ENCODE measurements at regions not wholly inside any gene's neighbourhood (a gene's known extent, or its start where the extent isn't known, plus 50 kb on each side); places are given as distances from the start of the nearest gene placed in this dataset.

- no peaks in the 10 kb centered on the region for H3K4me1 Mint-ChIP-seq
- no peak for ATAC-seq
- intact Hi-C loops (cut with DNase I, micrococcal nuclease), result no loop called here
- DNase-seq, result no peak
- ChIA-PET CTCF (no interaction called here), POLR2A (no interaction called here)
- no peaks in the 10 kb centered on the region for H3K36me3 Mint-ChIP-seq (ENCODE audit: low read depth)
- no peaks in the 10 kb centered on the region for H3K27me3 Mint-ChIP-seq
- H3K4me3 Mint-ChIP-seq, result no peak overlapping the region
- peaks cover 4% of the 10 kb centered on the region for H3K9me3 Mint-ChIP-seq (ENCODE audit: low read depth)
- no peak overlapping the region for H3K27ac Mint-ChIP-seq
Measured at GRCh38 chr17:71320009-71320796, 800.6 kb upstream of the SOX9 start.

GRCh38 chr17:71325117-71325516, 795.7 kb upstream of the SOX9 start:
- H3K9me3 Mint-ChIP-seq (ENCODE audit: low read depth), result peaks cover 7% of the 10 kb centered on the region
- no peaks in the 10 kb centered on the region for H3K4me1 Mint-ChIP-seq
- peaks cover 2% of the 10 kb centered on the region for H3K27me3 Mint-ChIP-seq
- intact Hi-C loops (cut with DNase I, micrococcal nuclease), result no loop called here
- ATAC-seq (no peak), DNase-seq (no peak)
- POLR2A ChIA-PET, result no interaction called here
- CTCF ChIA-PET, result no interaction called here
- H3K36me3 Mint-ChIP-seq (ENCODE audit: low read depth), result no peaks in the 10 kb centered on the region
- no peak overlapping the region for H3K27ac Mint-ChIP-seq
- no peak overlapping the region for H3K4me3 Mint-ChIP-seq

- no peaks in the 10 kb centered on the region for H3K36me3 Mint-ChIP-seq (ENCODE audit: low read depth)
- ChIA-PET POLR2A (no interaction called here), CTCF (no interaction called here)
- H3K4me1 Mint-ChIP-seq, result no peaks in the 10 kb centered on the region
- DNase-seq, result no peak
- H3K4me3 Mint-ChIP-seq, result no peak overlapping the region
- H3K27me3 Mint-ChIP-seq, result peaks cover 2% of the 10 kb centered on the region
- intact Hi-C loops (cut with DNase I, micrococcal nuclease), result no loop called here
- no peak overlapping the region for H3K27ac Mint-ChIP-seq
- peaks cover 5% of the 10 kb centered on the region for H3K9me3 Mint-ChIP-seq (ENCODE audit: low read depth)
- ATAC-seq, result no peak
Measured at GRCh38 chr17:71325886-71326285, 794.9 kb upstream of the SOX9 start.

DNA sequence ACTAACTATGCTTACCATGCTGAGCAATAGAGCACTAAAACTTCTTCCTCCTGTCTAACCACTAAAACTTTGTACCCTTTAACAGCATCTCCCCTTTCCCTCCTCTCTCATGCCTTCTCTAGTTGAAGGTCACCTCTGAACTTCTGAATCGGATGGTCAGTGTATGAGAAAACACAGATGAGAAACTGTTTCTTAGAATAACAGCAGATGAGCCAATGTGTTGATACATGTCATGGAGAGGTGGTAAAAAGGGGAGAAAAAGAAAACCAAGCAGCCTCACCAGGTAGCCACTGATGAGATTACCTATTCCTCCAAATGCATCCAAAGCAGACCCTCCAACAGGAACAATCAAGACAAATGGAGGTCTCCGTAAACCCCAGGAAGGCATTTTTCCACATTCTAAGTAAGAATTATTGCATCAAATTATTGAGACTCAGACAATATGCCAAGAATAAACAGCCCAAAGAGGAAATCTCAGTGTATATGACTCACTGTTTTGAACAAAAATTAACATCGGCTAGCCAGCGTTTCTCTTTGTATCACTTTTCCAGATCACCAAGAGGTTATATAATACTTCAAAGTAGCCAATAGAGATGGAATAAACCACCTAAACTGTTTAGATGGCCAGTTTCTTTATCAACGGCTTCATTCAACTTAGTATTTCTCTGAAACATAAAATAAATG, 793.3 kb upstream of the SOX9 start:
- CTCF ChIA-PET, result interaction anchor here (0.6 kb wide), 1 partner anchor 17 kb away, joined by 3 read pairs; no protein-coding TSS in a partner anchor
- H3K27me3 Mint-ChIP-seq, result peaks cover 2% of the 10 kb centered on the region
- intact Hi-C loops (cut with DNase I, micrococcal nuclease), result no loop called here
- POLR2A ChIA-PET, result no interaction called here
- H3K27ac Mint-ChIP-seq, result no peak overlapping the region
- no peaks in the 10 kb centered on the region for H3K4me1 Mint-ChIP-seq
- no peak for DNase-seq
- no peak overlapping the region for H3K4me3 Mint-ChIP-seq
- no peaks in the 10 kb centered on the region for H3K36me3 Mint-ChIP-seq (ENCODE audit: low read depth)
- peaks cover 3% of the 10 kb centered on the region for H3K9me3 Mint-ChIP-seq (ENCODE audit: low read depth)
- no peak for ATAC-seq

- no peaks in the 10 kb centered on the region for H3K36me3 Mint-ChIP-seq (ENCODE audit: low read depth)
- DNase-seq, result no peak
- ChIA-PET POLR2A (no interaction called here), CTCF (no interaction called here)
- H3K4me1 Mint-ChIP-seq, result no peaks in the 10 kb centered on the region
- no peak overlapping the region for H3K4me3 Mint-ChIP-seq
- no peak overlapping the region for H3K27ac Mint-ChIP-seq
- no peak for ATAC-seq
- intact Hi-C loops (cut with DNase I, micrococcal nuclease), result no loop called here
- H3K9me3 Mint-ChIP-seq (ENCODE audit: low read depth), result peaks cover 3% of the 10 kb centered on the region
- H3K27me3 Mint-ChIP-seq, result peaks cover 2% of the 10 kb centered on the region
Measured at GRCh38 chr17:71329310-71330098, 791.3 kb upstream of the SOX9 start.

- peaks cover 3% of the 10 kb centered on the region for H3K9me3 Mint-ChIP-seq (ENCODE audit: low read depth)
- ATAC-seq, result no peak
- no peak overlapping the region for H3K27ac Mint-ChIP-seq
- H3K4me3 Mint-ChIP-seq, result no peak overlapping the region
- no peak for DNase-seq
- H3K36me3 Mint-ChIP-seq (ENCODE audit: low read depth), result no peaks in the 10 kb centered on the region
- ChIA-PET POLR2A (no interaction called here), CTCF (no interaction called here)
- intact Hi-C loops (cut with DNase I, micrococcal nuclease), result no loop called here
- H3K27me3 Mint-ChIP-seq, result peaks cover 2% of the 10 kb centered on the region
- no peaks in the 10 kb centered on the region for H3K4me1 Mint-ChIP-seq
Measured at GRCh38 chr17:71330099-71330375, 790.8 kb upstream of the SOX9 start.

DNA sequence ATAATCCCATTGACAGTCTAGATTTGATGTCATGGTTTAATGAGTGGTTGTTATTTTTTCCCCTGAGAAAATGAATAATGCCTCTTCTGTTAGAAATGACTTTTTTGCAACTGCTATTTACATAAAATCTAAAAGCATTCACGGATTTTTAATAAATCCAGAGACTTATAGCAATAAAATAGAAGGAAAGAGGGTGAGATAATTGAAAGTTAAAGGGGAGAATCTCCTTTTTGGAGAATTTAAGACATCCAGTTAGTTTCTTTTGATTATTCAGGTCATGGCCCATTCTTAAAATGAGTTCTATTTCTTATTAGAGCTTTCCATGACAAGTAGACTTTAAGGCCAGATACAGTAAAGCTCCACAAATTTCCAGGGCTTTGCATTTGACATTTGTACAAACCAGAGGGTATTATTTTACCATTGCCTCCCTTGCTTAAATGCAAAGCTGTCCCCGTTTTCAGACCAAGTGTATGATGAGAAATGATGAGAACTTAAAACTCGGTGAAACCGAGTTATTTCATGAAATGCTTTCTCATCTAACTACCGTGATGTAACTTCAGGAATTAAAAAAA, 789.0 kb upstream of the SOX9 start:
- CTCF ChIA-PET, result no interaction called here
- H3K27me3 Mint-ChIP-seq, result peaks cover 2% of the 10 kb centered on the region
- H3K27ac Mint-ChIP-seq, result no peak overlapping the region
- intact Hi-C loops (cut with DNase I, micrococcal nuclease), result no loop called here
- peaks cover 3% of the 10 kb centered on the region for H3K9me3 Mint-ChIP-seq (ENCODE audit: low read depth)
- ATAC-seq, result no peak
- POLR2A ChIA-PET, result no interaction called here
- no peak for DNase-seq
- H3K36me3 Mint-ChIP-seq (ENCODE audit: low read depth), result no peaks in the 10 kb centered on the region
- H3K4me3 Mint-ChIP-seq, result no peak overlapping the region
- H3K4me1 Mint-ChIP-seq, result no peaks in the 10 kb centered on the region

GRCh38 chr17:71334048-71334751, 786.6 kb upstream of the SOX9 start:
- CTCF ChIA-PET, result no interaction called here
- DNase-seq (no peak), ATAC-seq (no peak)
- no peak overlapping the region for H3K27ac Mint-ChIP-seq
- H3K27me3 Mint-ChIP-seq, result no peaks in the 10 kb centered on the region
- H3K36me3 Mint-ChIP-seq (ENCODE audit: low read depth), result no peaks in the 10 kb centered on the region
- H3K9me3 Mint-ChIP-seq (ENCODE audit: low read depth), result no peaks in the 10 kb centered on the region
- intact Hi-C loops (cut with DNase I, micrococcal nuclease), result no loop called here
- no peaks in the 10 kb centered on the region for H3K4me1 Mint-ChIP-seq
- no peak overlapping the region for H3K4me3 Mint-ChIP-seq
- POLR2A ChIA-PET, result no interaction called here

DNA sequence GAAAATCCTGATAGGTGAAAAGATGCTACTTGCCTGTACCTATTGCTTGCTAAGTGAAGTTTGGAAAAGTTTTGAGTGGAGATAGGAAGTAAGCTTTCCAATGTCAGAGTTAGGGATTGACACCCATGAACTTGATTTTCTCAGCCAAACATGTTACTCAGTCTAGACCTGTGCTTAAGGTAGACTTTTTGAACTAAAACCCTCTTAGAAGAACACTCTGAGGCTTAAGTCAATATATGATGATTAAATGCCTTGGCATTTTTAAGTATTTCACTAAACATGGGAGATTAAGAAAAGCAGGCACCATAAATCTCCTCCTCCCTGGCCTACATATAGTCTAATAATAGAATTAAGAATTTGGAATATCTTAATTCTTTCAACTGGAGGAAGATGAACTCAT, 785.6 kb upstream of the SOX9 start:
- H3K4me1 Mint-ChIP-seq, result no peaks in the 10 kb centered on the region
- no peaks in the 10 kb centered on the region for H3K9me3 Mint-ChIP-seq (ENCODE audit: low read depth)
- CTCF ChIA-PET, result no interaction called here
- H3K27me3 Mint-ChIP-seq, result no peaks in the 10 kb centered on the region
- DNase-seq, result no peak
- H3K27ac Mint-ChIP-seq, result no peak overlapping the region
- intact Hi-C loops (cut with DNase I, micrococcal nuclease), result no loop called here
- POLR2A ChIA-PET, result no interaction called here
- no peak for ATAC-seq
- no peaks in the 10 kb centered on the region for H3K36me3 Mint-ChIP-seq (ENCODE audit: low read depth)
- no peak overlapping the region for H3K4me3 Mint-ChIP-seq

DNA sequence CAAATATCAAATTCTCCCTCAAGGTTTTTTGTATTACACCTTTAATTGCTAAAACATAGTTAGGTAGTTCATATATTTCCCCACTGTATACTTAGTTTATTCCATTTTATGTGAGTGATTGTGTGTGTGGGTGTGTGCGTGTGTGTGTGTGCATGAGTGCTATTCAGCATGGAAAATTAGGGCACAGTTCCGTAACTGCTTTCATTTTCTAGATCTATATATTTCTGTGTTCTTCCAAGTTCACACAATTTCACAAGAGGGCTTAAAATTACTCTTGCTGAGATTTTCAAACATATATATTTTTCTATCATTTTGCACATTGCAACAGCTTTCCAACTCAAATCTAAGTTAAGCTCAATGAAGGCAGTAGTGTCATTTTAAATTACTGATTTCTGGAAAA, 782.9 kb upstream of the SOX9 start:
- Mint-ChIP-seq H3K9me3 (ENCODE audit: low read depth) (peaks cover 3% of the 10 kb centered on the region), H3K27me3 (no peaks in the 10 kb centered on the region), H3K4me3 (no peak overlapping the region), H3K36me3 (ENCODE audit: low read depth) (no peaks in the 10 kb centered on the region), H3K27ac (no peak overlapping the region), H3K4me1 (no peaks in the 10 kb centered on the region)
- intact Hi-C loops (cut with DNase I, micrococcal nuclease), result no loop called here
- no peak for ATAC-seq
- ChIA-PET POLR2A (no interaction called here), CTCF (interaction anchor here (0.8 kb wide), 1 partner anchor 121 kb away, joined by 4 read pairs; no protein-coding TSS in a partner anchor)
- no peak for DNase-seq

DNA sequence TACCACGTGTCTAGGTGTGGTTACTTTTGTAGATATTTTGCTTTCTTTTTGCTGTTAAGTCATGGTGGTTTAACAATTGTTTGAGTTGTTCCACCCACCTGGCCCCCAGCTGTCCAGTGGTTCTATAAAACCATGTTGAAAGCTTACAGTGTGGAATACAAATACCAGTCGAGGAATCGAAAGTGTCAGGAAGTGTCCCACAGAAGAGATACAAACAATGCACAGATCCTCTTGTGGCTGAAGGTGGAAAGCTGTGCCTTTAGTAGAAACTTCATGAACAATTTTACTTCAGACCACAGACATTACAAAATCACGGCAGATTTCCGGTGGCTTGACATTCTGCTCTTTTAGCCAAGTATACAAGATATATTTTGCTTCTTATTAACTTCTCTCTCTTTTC, 782.4 kb upstream of the SOX9 start:
- intact Hi-C loops (cut with DNase I, micrococcal nuclease), result no loop called here

More for the DNA sequence above, 782.4 kb upstream of the SOX9 start:
- H3K27ac Mint-ChIP-seq, result no peak overlapping the region
- DNase-seq, result no peak
- CTCF ChIA-PET, result interaction anchor here (0.8 kb wide), 1 partner anchor 121 kb away, joined by 4 read pairs; no protein-coding TSS in a partner anchor
- no peaks in the 10 kb centered on the region for H3K4me1 Mint-ChIP-seq
- POLR2A ChIA-PET, result no interaction called here
- no peaks in the 10 kb centered on the region for H3K27me3 Mint-ChIP-seq
- peaks cover 3% of the 10 kb centered on the region for H3K9me3 Mint-ChIP-seq (ENCODE audit: low read depth)
- no peaks in the 10 kb centered on the region for H3K36me3 Mint-ChIP-seq (ENCODE audit: low read depth)
- no peak for ATAC-seq
- H3K4me3 Mint-ChIP-seq, result no peak overlapping the region
